ENCODE measurements at regions not wholly inside any gene's neighbourhood (a gene's known extent, or its start where the extent isn't known, plus 50 kb on each side); places are given as distances from the start of the nearest gene placed in this dataset.

GRCh38 chr21:15170614-15171013 is 105.8 kb upstream of the NRIP1 start (continued):
- TF ChIP-seq SMARCC2 (IDR thresholded peaks at IDR 0.05) = no peak

- WGBS (ENCODE audit: low lambda C conversion rate) = 93% methylated on average over 4 of the region's 4 CpGs
- intact Hi-C loops (cut with micrococcal nuclease; ENCODE audit: unreplicated experiment) (no loop called here), in situ Hi-C loops (cut with HindIII; ENCODE audit: extremely low pct_ligation_motif_present, low pct_unique_long_range_greater_than_20kb) (no loop called here)
- H3K79me2 ChIP-seq (ENCODE audit: insufficient read depth, low read length) = no peaks in the 10 kb centered on the region
- no peaks in the 10 kb centered on the region; a peak in 1 of 5 replicates for H3K27me3 ChIP-seq (ENCODE audit: control insufficient read depth in 1 of 2, insufficient read depth in 2 of 2, low read length in 2 of 2)
- no TSS peak for BruUV-seq (replicated peaks)
- TF ChIP-seq NFAT5 (CRISPR knock-in tag; IDR thresholded peaks at IDR 0.05) (no peak), ZNF710 (CRISPR knock-in tag; IDR thresholded peaks at IDR 0.05; ENCODE audit: borderline replicate concordance) (no peak), ZBTB33 (CRISPR knock-in tag; IDR thresholded peaks at IDR 0.05) (peak; percentile 59; the same call in 1 of the 2 replicates), SIX4 (CRISPR knock-in tag; IDR thresholded peaks at IDR 0.05) (no peak)
- H3K4me2 ChIP-seq (ENCODE audit: low read depth, low read length) = no peak overlapping the region
- no peak for FAIRE-seq
- H3K36me3 ChIP-seq (replicated peaks in 1 of 2; ENCODE audit: control insufficient read depth in 1 of 2, insufficient read depth in 2 of 2, low read length in 2 of 2) = no peaks in the 10 kb centered on the region
- POLR2A ChIA-PET = no interaction called here
- H4K20me1 ChIP-seq (ENCODE audit: insufficient read depth, low read length) = no peaks in the 10 kb centered on the region
- H3K9me3 ChIP-seq (ENCODE audit: low read length) = no peaks in the 10 kb centered on the region
- ATAC-seq = no peak
- peaks cover 28% of the 10 kb centered on the region for H3K4me1 ChIP-seq (ENCODE audit: insufficient read depth, low read length)
- H3K9ac ChIP-seq (ENCODE audit: insufficient read depth, low read depth, low read length) = no peak overlapping the region
- CTCF ChIA-PET (ENCODE audit: low intra/inter-chr PET ratio, low total read pairs) = no interaction called here
- DNase-seq (ENCODE audit: low spot score) = no peak
- H3K4me3 ChIP-seq (replicated peaks in 1 of 3; ENCODE audit: insufficient read depth in 1 of 3, low read depth in 2 of 3, low read length in 3 of 3) = no peak overlapping the region
- no peak overlapping the region for H3K27ac ChIP-seq (ENCODE audit: extremely low read length, insufficient read depth, low read length)
- no peak overlapping the region for H2AFZ ChIP-seq (ENCODE audit: low read length)
Observed at GRCh38 chr21:15171546-15171945, 106.7 kb upstream of the NRIP1 start.
